IPS DF 6.9 (cell line): ENCODE measurements at regions not wholly inside any gene's neighbourhood (a gene's known extent, or its start where the extent isn't known, plus 50 kb on each side); places are given as distances from the start of the nearest gene placed in this dataset.
A peak's percentile ranks its signal among the peaks of the same experiment; 100 is the strongest.

Experiments used
- DNase-seq: peaks from one replicate; pipeline ENCODE4 v3.0.0-alpha.2; 2013; ENCODE audit warnings: low read depth, low spot score
- H3K27ac ChIP-seq: one replicate; pipeline ENCODE4 v1.5.1; 2013; ENCODE audit warnings: low read length, control low read depth
- H3K27me3 ChIP-seq: 2 replicates; pipeline ENCODE4 v1.6.1; 2013; ENCODE audit warnings: mild to moderate bottlenecking, low read length; ENCODE audit not compliant: control insufficient read depth, insufficient read depth
- H3K36me3 ChIP-seq: 2 replicates; pipeline ENCODE4 v1.6.1; 2013; ENCODE audit warnings: low read length; ENCODE audit not compliant: control insufficient read depth, insufficient read depth
- H3K4me1 ChIP-seq: 2 replicates; pipeline ENCODE4 v1.6.1; 2013; ENCODE audit warnings: low read length; ENCODE audit not compliant: control insufficient read depth, insufficient read depth
- H3K4me3 ChIP-seq: 2 replicates; pipeline ENCODE4 v1.5.1; 2013; ENCODE audit warnings: mild to moderate bottlenecking, low read length
- H3K9me3 ChIP-seq: 2 replicates; pipeline ENCODE4 v1.6.1; 2013; ENCODE audit warnings: low read length, inconsistent platforms; ENCODE audit not compliant: control insufficient read depth, insufficient read depth
- WGBS: extraction: QIAGEN DNeasy Blood & Tissue Kit; methylation state at CpG from one replicate; pipeline ENCODE4 v1.1.7; 2013; ENCODE audit warnings: mixed read lengths, missing lambda C conversion rate; ENCODE audit not compliant: insufficient read length, insufficient coverage; 5-methylcytosine and 5-hydroxymethylcytosine counted together

- no peak for DNase-seq
- no peaks in the 10 kb centered on the region for H3K9me3 ChIP-seq
- H3K27ac ChIP-seq, result no peak overlapping the region
- H3K4me3 ChIP-seq, result no peak overlapping the region
- no peaks in the 10 kb centered on the region for H3K27me3 ChIP-seq
- no peaks in the 10 kb centered on the region for H3K36me3 ChIP-seq
- no CpG with 5 or more reads among the region's 3 CpGs for WGBS
- H3K4me1 ChIP-seq, result no peaks in the 10 kb centered on the region; the same call in 1 of the 2 replicates
Observed at GRCh38 chr3:30544812-30545211, 61.6 kb upstream of the TGFBR2 start.

GRCh38 chr3:30546934-30547333, 59.5 kb upstream of the TGFBR2 start:
- Histone ChIP-seq H3K4me3 (no peak overlapping the region), H3K27ac (no peak overlapping the region), H3K4me1 (peaks cover 4% of the 10 kb centered on the region; the same call in 1 of the 2 replicates), H3K36me3 (no peaks in the 10 kb centered on the region), H3K27me3 (no peaks in the 10 kb centered on the region), H3K9me3 (no peaks in the 10 kb centered on the region)
- no CpG with 5 or more reads among the region's 1 CpG for WGBS
- no peak for DNase-seq

- H3K27me3 ChIP-seq, result no peaks in the 10 kb centered on the region
- H3K9me3 ChIP-seq, result no peaks in the 10 kb centered on the region
- H3K4me3 ChIP-seq, result no peak overlapping the region
- H3K27ac ChIP-seq, result no peak overlapping the region
- H3K36me3 ChIP-seq, result no peaks in the 10 kb centered on the region
- WGBS, result no CpG with 5 or more reads among the region's 5 CpGs
- peaks cover 4% of the 10 kb centered on the region; the same call in 1 of the 2 replicates for H3K4me1 ChIP-seq
- no peak for DNase-seq
Observed at GRCh38 chr3:30547716-30548115, 58.7 kb upstream of the TGFBR2 start.

GRCh38 chr3:30548600-30548999, 57.8 kb upstream of the TGFBR2 start:
- H3K9me3 ChIP-seq, result no peaks in the 10 kb centered on the region
- H3K4me3 ChIP-seq, result no peak overlapping the region
- H3K36me3 ChIP-seq, result no peaks in the 10 kb centered on the region
- DNase-seq, result no peak
- H3K27ac ChIP-seq, result peak overlapping the region; percentile 93
- no CpG with 5 or more reads among the region's 3 CpGs for WGBS
- H3K4me1 ChIP-seq, result peaks cover 4% of the 10 kb centered on the region; the same call in 1 of the 2 replicates
- H3K27me3 ChIP-seq, result no peaks in the 10 kb centered on the region

- peak; percentile 83 for DNase-seq
Observed at GRCh38 chr3:30549600-30549999, 56.8 kb upstream of the TGFBR2 start.

GRCh38 chr3:30550246-30550645, 56.2 kb upstream of the TGFBR2 start:
- no peak overlapping the region for H3K4me3 ChIP-seq
- DNase-seq, result no peak
- no peaks in the 10 kb centered on the region for H3K36me3 ChIP-seq
- H3K4me1 ChIP-seq, result peaks cover 4% of the 10 kb centered on the region; the same call in 1 of the 2 replicates
- no peak overlapping the region for H3K27ac ChIP-seq
- no peaks in the 10 kb centered on the region for H3K27me3 ChIP-seq
- no peaks in the 10 kb centered on the region for H3K9me3 ChIP-seq

More at GRCh38 chr3:30549600-30549999, 56.8 kb upstream of the TGFBR2 start:
- Histone ChIP-seq H3K9me3 (no peaks in the 10 kb centered on the region), H3K27ac (no peak overlapping the region), H3K4me1 (peaks cover 4% of the 10 kb centered on the region; the same call in 1 of the 2 replicates), H3K27me3 (no peaks in the 10 kb centered on the region), H3K4me3 (no peak overlapping the region), H3K36me3 (no peaks in the 10 kb centered on the region)
- no CpG with 5 or more reads among the region's 4 CpGs for WGBS

GRCh38 chr3:30551266-30551665, 55.1 kb upstream of the TGFBR2 start:
- DNase-seq, result no peak
- Histone ChIP-seq H3K36me3 (no peaks in the 10 kb centered on the region), H3K9me3 (no peaks in the 10 kb centered on the region), H3K4me1 (peaks cover 4% of the 10 kb centered on the region; the same call in 1 of the 2 replicates), H3K27ac (no peak overlapping the region), H3K27me3 (no peaks in the 10 kb centered on the region), H3K4me3 (no peak overlapping the region)
- no CpG with 5 or more reads among the region's 2 CpGs for WGBS

GRCh38 chr3:30551927-30552326, 54.5 kb upstream of the TGFBR2 start:
- H3K4me3 ChIP-seq, result no peak overlapping the region
- no peaks in the 10 kb centered on the region for H3K36me3 ChIP-seq
- no peak for DNase-seq
- no peaks in the 10 kb centered on the region for H3K9me3 ChIP-seq
- H3K27ac ChIP-seq, result no peak overlapping the region
- no CpG with 5 or more reads among the region's 1 CpG for WGBS
- no peaks in the 10 kb centered on the region for H3K27me3 ChIP-seq
- H3K4me1 ChIP-seq, result peaks cover 4% of the 10 kb centered on the region; the same call in 1 of the 2 replicates

GRCh38 chr3:30553641-30554316, 52.6 kb upstream of the TGFBR2 start:
- DNase-seq, result no peak
- Histone ChIP-seq H3K9me3 (no peaks in the 10 kb centered on the region), H3K36me3 (no peaks in the 10 kb centered on the region), H3K4me3 (no peak overlapping the region), H3K4me1 (peaks cover 4% of the 10 kb centered on the region; the same call in 1 of the 2 replicates), H3K27me3 (no peaks in the 10 kb centered on the region), H3K27ac (no peak overlapping the region)
- WGBS, result no CpG with 5 or more reads among the region's 4 CpGs

GRCh38 chr3:30554317-30554690, 52.1 kb upstream of the TGFBR2 start:
- H3K4me1 ChIP-seq, result peaks cover 4% of the 10 kb centered on the region; the same call in 1 of the 2 replicates
- no peak for DNase-seq

GRCh38 chr3:30555968-30556367, 50.4 kb upstream of the TGFBR2 start:
- H3K4me1 ChIP-seq, result peaks cover 4% of the 10 kb centered on the region; the same call in 1 of the 2 replicates
- no CpG with 5 or more reads among the region's 2 CpGs for WGBS
- no peaks in the 10 kb centered on the region for H3K9me3 ChIP-seq
- H3K36me3 ChIP-seq, result no peaks in the 10 kb centered on the region
- no peak overlapping the region for H3K27ac ChIP-seq
- no peaks in the 10 kb centered on the region for H3K27me3 ChIP-seq
- no peak overlapping the region for H3K4me3 ChIP-seq
- DNase-seq, result no peak

More at GRCh38 chr3:30554317-30554690, 52.1 kb upstream of the TGFBR2 start:
- H3K9me3 ChIP-seq, result no peaks in the 10 kb centered on the region
- WGBS, result 100% methylated on average over 1 of the region's 1 CpG
- no peaks in the 10 kb centered on the region for H3K27me3 ChIP-seq
- no peak overlapping the region for H3K4me3 ChIP-seq
- no peaks in the 10 kb centered on the region for H3K36me3 ChIP-seq
- H3K27ac ChIP-seq, result no peak overlapping the region
